GM12872 (cell line): ENCODE measurements at regions not wholly inside any gene's neighbourhood (a gene's known extent, or its start where the extent isn't known, plus 50 kb on each side); places are given as distances from the start of the nearest gene placed in this dataset.

Experiments
- TF ChIP-seq, protein P1 (sequence below): IDR thresholded peaks from 3 replicates; pipeline ENCODE4 v1.5.1; 2011; ENCODE audit warnings: low read depth, mild to moderate bottlenecking, low read length, moderate library complexity; ENCODE audit not compliant: insufficient read depth

DNA sequence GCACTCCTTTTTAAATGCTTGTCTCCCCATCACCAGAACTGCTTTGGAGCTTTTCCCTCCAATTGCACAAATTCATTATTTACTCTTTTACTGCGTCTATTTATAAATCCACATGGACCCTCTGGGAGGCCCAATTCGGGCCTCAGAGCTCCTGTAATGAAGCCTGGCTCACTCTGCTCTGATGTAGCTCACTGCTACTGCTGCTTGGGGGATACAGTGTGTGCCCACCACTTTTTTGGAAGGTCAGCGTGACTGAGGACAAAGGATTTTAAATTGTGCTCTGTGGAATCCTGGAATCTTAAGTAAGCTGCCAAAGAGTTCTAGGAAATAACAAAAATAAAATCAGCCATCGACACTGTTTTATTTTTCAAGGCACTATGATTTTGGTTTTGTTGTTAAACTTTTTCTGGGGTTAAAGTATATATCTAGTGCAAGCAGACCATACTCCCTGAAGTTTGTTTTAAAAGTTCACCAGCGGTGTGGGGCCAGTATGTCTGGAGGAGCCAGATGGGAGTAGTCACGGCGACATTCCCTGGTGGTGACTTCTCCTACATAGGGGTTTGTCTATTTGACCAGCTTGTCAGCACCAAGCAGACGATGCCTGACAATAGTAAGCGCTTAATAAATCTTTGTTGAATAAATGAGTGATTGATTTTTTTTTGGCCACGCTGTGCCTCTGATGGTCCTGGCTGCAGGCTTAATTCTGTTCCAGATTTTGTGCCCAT is 142.8 kb downstream of the TMEM38B start:
- TF ChIP-seq, protein P1, sequence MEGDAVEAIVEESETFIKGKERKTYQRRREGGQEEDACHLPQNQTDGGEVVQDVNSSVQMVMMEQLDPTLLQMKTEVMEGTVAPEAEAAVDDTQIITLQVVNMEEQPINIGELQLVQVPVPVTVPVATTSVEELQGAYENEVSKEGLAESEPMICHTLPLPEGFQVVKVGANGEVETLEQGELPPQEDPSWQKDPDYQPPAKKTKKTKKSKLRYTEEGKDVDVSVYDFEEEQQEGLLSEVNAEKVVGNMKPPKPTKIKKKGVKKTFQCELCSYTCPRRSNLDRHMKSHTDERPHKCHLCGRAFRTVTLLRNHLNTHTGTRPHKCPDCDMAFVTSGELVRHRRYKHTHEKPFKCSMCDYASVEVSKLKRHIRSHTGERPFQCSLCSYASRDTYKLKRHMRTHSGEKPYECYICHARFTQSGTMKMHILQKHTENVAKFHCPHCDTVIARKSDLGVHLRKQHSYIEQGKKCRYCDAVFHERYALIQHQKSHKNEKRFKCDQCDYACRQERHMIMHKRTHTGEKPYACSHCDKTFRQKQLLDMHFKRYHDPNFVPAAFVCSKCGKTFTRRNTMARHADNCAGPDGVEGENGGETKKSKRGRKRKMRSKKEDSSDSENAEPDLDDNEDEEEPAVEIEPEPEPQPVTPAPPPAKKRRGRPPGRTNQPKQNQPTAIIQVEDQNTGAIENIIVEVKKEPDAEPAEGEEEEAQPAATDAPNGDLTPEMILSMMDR: no peak

DNA sequence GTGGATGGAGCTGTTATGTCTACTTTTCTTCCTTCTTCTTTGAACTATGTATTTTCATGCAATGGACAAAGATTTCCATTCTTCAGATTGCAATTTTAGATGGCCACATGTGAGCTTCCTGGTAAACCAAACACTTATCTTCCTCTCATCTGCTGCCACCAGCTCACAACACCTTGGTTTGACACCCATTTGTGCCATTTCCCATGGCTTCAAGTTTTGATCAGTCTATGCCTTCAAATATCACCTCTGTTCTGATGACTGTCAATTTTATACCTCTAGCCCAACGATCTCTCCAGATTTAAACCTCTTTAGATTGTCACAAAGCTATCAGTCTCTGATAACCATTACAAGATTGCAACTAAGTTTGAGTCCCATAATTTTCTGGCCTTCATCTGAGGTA is 147.2 kb downstream of the TMEM38B start:
- TF ChIP-seq, protein P1: no peak

DNA sequence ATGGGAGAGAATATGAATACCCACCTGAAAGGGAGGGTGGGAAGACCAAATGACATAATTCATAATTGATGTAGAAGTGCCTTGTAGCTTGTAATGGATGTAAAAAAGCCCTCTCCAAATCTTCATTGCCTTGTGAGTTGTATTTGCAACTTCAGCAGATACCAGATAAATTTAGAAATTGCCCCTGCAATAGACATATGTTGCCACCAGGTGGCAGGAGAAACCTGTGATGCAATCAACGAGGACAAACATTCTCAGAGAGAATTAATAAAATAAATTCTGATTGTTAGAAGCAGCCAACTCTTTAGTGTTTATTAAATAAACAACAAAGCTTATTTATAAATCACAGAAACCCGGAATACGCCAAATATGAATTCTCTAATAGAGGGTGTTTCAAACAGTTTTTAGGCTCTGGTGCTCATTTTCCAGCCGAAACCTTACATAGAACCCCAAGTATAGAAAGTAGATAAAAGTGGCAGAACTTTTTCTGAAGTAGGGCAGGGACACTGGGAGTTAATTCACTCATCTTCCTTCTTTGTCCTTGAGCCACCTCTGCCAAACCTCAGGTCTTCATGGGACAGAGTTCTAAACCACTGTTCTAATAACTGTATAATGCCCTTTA is 147.8 kb downstream of the TMEM38B start:
- TF ChIP-seq, protein P1: peak; percentile 68

DNA sequence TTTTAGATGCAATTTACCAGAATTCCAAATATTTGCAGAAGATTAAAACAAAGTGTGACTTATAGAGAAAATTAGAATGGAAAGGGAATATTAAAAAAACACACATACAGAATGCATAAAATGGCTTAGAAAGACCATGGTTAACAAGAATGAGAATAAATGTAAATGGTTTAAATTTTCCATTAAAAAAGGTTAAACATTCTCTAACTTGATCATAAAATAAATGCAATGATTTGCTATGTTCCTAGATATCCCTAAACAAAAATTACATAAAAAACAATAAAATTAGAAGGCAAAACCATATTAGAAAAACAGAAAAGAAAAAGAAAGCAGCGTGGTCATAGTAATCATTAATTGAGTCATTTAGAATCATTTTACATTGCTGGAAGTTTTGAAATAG is 152.5 kb downstream of the TMEM38B start:
- TF ChIP-seq, protein P1: no peak

DNA sequence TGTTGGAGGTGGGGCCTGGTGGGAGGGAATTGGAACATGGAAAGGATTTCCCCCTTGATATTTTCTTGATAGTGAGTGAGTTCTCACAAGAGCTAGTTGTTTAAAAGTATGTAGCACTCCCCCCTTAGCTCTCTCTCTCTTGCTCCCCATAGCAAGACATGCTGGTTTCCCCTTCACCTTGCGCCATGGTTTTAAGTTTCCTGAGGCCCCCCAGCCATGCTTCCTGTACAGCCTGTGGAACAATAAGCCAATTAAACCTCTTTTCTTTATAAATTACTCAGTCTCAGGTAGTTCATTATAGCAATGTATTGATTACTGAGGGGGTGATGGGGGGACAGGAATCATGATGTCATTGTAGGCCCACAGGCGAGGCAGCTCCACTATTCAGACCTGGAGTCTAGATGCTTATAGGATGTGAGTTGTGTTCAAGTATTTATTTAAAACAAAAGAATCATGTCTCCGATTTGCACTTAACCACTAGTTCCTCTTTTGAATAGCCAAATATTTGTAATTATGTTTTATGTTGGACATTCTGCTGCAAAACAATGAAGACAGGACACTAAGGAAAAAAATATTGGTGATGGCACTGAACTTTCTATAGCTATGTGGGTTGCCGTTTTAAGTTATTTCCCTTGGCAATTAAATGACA is 156.6 kb downstream of the TMEM38B start:
- TF ChIP-seq, protein P1: no peak

DNA sequence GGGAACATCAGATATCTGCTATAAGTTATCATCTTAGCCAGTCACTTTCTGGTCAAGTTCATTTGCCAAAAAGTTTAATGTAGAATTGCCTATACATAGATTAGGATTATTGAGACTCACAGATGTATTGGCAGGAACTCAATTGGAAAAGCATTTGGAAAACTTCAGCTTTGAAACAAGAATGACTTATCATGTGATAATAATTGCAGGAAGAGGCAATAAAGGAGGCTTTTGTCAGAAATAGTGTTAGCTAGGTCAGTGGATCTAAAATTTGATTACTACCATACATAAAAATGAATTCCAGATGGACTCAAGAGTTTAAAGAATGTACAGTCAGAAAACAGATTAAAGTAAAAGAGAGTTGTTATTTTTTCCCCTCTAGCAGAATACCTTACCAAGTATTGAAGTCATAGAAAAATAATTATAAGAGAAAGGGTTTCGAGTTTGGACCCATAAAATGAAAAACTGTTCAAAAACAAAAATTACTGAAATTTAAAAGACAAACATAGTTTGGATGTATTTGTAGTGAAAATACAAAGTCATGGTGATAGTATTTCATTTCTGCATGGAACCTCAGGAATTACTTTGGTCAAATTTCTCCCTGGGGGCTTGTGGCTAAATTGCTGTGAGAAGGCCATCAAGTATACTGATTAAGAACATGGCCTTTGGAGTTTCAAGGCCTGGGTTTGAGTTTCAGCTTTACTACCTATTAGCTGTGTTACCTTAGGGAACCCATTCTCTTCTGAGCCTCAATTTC is 159.9 kb downstream of the TMEM38B start:
- TF ChIP-seq, protein P1: no peak
